GM10266 (cell line): ENCODE measurements at regions not wholly inside any gene's neighbourhood (a gene's known extent, or its start where the extent isn't known, plus 50 kb on each side); places are given as distances from the start of the nearest gene placed in this dataset.

Source experiments
- DNase-seq: peaks from one replicate; pipeline ENCODE4 v3.0.0; 2012; ENCODE audit errors: extremely low spot score
- CTCF ChIP-seq: IDR thresholded peaks from 2 replicates; pipeline ENCODE4 v1.5.1; 2012; ENCODE audit warnings: mild to moderate bottlenecking, low read depth; ENCODE audit not compliant: control insufficient read depth, insufficient read depth; ENCODE audit errors: missing control alignments

- DNase-seq: no peak
- TF ChIP-seq CTCF: no peak
These were observed 116.8 kb downstream of the WSCD1 start for GRCh38 chr17:6186998-6187397.

- TF ChIP-seq CTCF: no peak
- DNase-seq: no peak
These were observed 114.3 kb downstream of the WSCD1 start for GRCh38 chr17:6184508-6184907.

- no peak for DNase-seq
- no peak for TF ChIP-seq CTCF
These were observed 108.8 kb downstream of the WSCD1 start for GRCh38 chr17:6179017-6179416.

GRCh38 chr17:6177941-6178694 is 107.9 kb downstream of the WSCD1 start:
- TF ChIP-seq CTCF: no peak
- DNase-seq: no peak
